Fibroblast of skin of abdomen (primary cell): ENCODE measurements at regions not wholly inside any gene's neighbourhood (a gene's known extent, or its start where the extent isn't known, plus 50 kb on each side); places are given as distances from the start of the nearest gene placed in this dataset.
A peak's percentile ranks its signal among the peaks of the same experiment; 100 is the strongest.

Experiments used
- DNase-seq: peaks from one replicate; pipeline ENCODE4 v3.0.0-alpha.2; 2013

GRCh38 chr6:168384045-168385036 lies 56.6 kb upstream of the SMOC2 start:
- peak; percentile 42 for DNase-seq

- DNase-seq: no peak
Measured at GRCh38 chr6:168385037-168385759, 55.8 kb upstream of the SMOC2 start.

- no peak for DNase-seq
Measured at GRCh38 chr6:168385858-168386735, 54.9 kb upstream of the SMOC2 start.

GRCh38 chr6:168386973-168387372 lies 54.0 kb upstream of the SMOC2 start:
- DNase-seq: no peak

DNA sequence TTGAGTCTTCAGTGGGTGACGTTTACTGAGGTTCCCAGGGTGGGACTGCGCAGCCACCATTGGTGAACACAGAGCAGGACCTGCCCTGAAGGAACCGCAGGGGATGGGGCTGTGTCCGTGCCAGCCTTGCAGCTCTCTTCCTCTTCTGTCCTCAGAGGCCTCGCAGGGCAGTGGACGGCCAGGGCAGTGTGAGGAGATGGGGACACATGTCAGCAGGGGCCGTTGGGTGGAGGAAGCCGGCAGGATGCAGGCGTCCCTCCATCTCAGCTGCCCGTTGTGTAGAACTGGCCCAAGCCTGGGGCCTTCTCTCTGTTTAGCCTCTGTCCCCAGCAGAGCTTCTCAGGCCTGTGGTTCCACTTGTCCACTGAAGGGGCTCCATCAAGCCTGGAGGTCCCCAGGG lies 53.6 kb upstream of the SMOC2 start:
- no peak for DNase-seq

GRCh38 chr6:168387911-168388310 lies 53.1 kb upstream of the SMOC2 start:
- DNase-seq: no peak

- no peak for DNase-seq
Measured at GRCh38 chr6:168388641-168389633, 52.0 kb upstream of the SMOC2 start.

- DNase-seq: no peak
Measured at GRCh38 chr6:168390749-168391420, 50.1 kb upstream of the SMOC2 start.
